ENCODE measurements at regions not wholly inside any gene's neighbourhood (a gene's known extent, or its start where the extent isn't known, plus 50 kb on each side); places are given as distances from the start of the nearest gene placed in this dataset.
"Not testable (repeated sequence)": the region's sequence is repeated elsewhere in the genome, so short reads cannot be mapped to it uniquely, and the experiment has no call there.

DNA sequence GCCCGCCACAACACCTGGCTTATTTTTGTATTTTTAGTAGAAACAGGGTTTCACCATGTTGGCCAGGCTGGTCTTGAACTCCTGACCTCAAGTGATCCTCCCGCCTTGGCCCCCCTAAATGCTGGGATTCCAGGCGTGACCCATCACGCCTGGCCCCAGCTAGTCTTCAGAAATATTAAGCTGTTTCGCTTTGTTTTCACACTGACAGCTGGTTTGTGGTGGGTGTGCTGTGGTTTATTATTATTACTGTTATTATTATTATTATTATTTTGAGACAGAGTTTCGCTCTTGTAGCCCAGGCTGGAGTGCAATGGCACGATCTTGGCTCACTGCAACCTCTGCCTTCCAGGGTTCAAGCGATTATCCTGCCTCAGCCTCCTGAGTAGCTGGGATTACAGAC is 101.6 kb upstream of the CCZ1B start:
- TF ChIP-seq ZNF416 (tag by site-specific recombination; IDR thresholded peaks at IDR 0.05); ZNF132 (tag by site-specific recombination; IDR thresholded peaks at IDR 0.05; ENCODE audit: borderline replicate concordance); ZNF791 (tag by site-specific recombination; IDR thresholded peaks at IDR 0.05): not testable (repeated sequence)
- TF ChIP-seq, protein P1, sequence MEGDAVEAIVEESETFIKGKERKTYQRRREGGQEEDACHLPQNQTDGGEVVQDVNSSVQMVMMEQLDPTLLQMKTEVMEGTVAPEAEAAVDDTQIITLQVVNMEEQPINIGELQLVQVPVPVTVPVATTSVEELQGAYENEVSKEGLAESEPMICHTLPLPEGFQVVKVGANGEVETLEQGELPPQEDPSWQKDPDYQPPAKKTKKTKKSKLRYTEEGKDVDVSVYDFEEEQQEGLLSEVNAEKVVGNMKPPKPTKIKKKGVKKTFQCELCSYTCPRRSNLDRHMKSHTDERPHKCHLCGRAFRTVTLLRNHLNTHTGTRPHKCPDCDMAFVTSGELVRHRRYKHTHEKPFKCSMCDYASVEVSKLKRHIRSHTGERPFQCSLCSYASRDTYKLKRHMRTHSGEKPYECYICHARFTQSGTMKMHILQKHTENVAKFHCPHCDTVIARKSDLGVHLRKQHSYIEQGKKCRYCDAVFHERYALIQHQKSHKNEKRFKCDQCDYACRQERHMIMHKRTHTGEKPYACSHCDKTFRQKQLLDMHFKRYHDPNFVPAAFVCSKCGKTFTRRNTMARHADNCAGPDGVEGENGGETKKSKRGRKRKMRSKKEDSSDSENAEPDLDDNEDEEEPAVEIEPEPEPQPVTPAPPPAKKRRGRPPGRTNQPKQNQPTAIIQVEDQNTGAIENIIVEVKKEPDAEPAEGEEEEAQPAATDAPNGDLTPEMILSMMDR (tag by site-specific recombination; IDR thresholded peaks at IDR 0.05), result not testable (repeated sequence)
